ENCODE measurements at regions not wholly inside any gene's neighbourhood (a gene's known extent, or its start where the extent isn't known, plus 50 kb on each side); places are given as distances from the start of the nearest gene placed in this dataset.

DNA sequence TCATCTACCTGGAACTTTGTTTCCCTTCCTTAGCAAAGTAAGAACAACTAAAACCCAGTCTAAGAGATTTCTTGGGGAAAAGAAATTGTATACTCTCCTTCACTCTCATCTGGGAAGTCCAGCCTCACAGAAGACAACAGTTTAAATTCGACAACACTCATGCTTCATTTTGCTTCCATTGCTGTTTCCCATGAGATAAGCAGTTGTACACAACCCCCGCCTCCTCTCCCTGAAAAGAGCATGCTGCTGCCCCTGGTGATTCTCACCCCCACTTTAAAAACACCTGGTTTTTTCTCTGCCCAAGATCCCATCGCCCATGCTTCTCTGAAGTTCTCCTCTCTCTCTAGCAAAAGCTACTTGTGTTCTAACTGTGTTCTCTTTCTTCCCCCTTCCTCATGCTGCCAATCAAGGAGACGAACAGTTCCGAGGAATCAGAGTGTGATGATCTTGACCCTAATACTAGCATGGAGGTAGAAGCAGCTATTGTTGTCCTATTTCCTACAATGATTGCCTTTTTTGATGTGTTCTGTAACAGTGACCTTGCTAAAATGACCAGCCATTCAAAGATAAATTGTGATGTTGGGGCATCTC, 51.1 kb upstream of the UMPS start:
- no peak for TF ChIP-seq RAD21 (IDR thresholded peaks at IDR 0.05)
- TF ChIP-seq, protein P1, sequence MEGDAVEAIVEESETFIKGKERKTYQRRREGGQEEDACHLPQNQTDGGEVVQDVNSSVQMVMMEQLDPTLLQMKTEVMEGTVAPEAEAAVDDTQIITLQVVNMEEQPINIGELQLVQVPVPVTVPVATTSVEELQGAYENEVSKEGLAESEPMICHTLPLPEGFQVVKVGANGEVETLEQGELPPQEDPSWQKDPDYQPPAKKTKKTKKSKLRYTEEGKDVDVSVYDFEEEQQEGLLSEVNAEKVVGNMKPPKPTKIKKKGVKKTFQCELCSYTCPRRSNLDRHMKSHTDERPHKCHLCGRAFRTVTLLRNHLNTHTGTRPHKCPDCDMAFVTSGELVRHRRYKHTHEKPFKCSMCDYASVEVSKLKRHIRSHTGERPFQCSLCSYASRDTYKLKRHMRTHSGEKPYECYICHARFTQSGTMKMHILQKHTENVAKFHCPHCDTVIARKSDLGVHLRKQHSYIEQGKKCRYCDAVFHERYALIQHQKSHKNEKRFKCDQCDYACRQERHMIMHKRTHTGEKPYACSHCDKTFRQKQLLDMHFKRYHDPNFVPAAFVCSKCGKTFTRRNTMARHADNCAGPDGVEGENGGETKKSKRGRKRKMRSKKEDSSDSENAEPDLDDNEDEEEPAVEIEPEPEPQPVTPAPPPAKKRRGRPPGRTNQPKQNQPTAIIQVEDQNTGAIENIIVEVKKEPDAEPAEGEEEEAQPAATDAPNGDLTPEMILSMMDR (IDR thresholded peaks at IDR 0.05; ENCODE audit: low read depth, low read length, missing input control), result no peak

All from liver (tissue), 3 donors.